HL-60 (cell line): ENCODE measurements at regions not wholly inside any gene's neighbourhood (a gene's known extent, or its start where the extent isn't known, plus 50 kb on each side); places are given as distances from the start of the nearest gene placed in this dataset.

Experiments
- DNase-seq, 2 experiments: peaks; one replicate each; pipeline ENCODE4 v3.0.0-alpha.2; 2010 to 2020; ENCODE audit warnings: low read depth in 1 of 2, low spot score in 1 of 2
- H3K27ac ChIP-seq: fragments of 250-450 bp; sonication (Bioruptor Pico); replicated peaks from 2 replicates; pipeline ENCODE4 v1.5.1; 2020; ENCODE audit warnings: mild to moderate bottlenecking, moderate library complexity
- H3K27me3 ChIP-seq: fragments of 250-450 bp; sonication (Bioruptor Pico); 2 replicates; pipeline ENCODE4 v1.5.1; 2021; ENCODE audit warnings: mild to moderate bottlenecking, moderate library complexity; ENCODE audit not compliant: insufficient read depth, poor library complexity, severe bottlenecking
- H3K4me3 ChIP-seq: replicated peaks from 2 replicates; pipeline ENCODE4 v1.5.1; 2011; ENCODE audit warnings: mild to moderate bottlenecking, control low read depth, low read length; ENCODE audit not compliant: insufficient read depth
- GABPA ChIP-seq: IDR thresholded peaks from 2 replicates; pipeline ENCODE4 v1.6.1; 2012; ENCODE audit warnings: low read depth
- POLR2AphosphoS5 ChIP-seq: IDR thresholded peaks from 2 replicates; pipeline ENCODE4 v1.6.1; 2012; ENCODE audit warnings: low read depth
- SPI1 ChIP-seq: IDR thresholded peaks from 2 replicates; pipeline ENCODE4 v1.6.1; 2012; ENCODE audit warnings: low read depth, mild to moderate bottlenecking, borderline replicate concordance
- TF ChIP-seq, protein P1 (sequence below): IDR thresholded peaks from 2 replicates; pipeline ENCODE4 v1.6.1; 2012; ENCODE audit warnings: low read depth; ENCODE audit not compliant: insufficient replicate concordance
- TF ChIP-seq, protein P2 (sequence below): IDR thresholded peaks from one replicate; pipeline ENCODE4 v1.5.1; 2011; ENCODE audit warnings: low read length, control low read depth, inconsistent platforms; ENCODE audit not compliant: insufficient read depth

DNA sequence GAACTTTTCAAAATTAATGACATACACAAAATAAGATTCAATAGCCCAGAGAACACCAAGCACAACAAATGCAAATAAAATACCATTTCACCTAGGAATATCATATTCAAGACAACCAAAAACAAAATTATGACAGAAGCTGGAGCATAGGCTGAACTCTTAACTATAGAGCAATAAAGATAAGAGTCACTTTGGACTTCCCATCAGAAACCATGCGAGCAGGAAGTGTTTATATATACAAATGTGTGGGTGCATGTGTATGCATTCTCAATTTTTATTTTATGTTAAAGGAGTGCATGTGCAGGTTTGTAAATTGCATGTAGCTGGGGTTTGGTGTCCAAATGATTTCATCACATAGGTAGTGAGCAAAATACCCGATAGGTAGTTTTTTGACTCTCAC is 291.6 kb downstream of the ARAP2 start:
- no peak for DNase-seq
- no peak overlapping the region for H3K4me3 ChIP-seq

DNA sequence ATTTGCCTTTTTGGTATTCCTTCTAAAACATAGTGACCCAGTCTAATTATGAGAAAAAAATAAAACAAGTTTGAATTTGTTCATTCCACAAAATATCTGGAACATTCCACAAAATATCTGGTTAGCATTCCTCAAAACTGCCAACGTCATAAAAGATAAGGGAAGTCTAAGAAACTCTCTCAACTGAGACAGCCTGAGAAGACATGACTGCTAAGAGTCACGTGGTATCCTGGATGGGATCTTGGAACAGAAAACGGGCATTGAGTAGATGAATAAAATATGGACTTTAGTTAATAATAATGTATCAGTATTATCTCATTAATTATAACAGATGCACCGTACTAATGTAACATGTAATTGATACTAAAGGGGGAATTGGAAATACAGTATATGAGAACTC is 280.9 kb downstream of the ARAP2 start:
- DNase-seq, result no peak

More for the DNA sequence above, 291.6 kb downstream of the ARAP2 start:
- TF ChIP-seq, protein P1, sequence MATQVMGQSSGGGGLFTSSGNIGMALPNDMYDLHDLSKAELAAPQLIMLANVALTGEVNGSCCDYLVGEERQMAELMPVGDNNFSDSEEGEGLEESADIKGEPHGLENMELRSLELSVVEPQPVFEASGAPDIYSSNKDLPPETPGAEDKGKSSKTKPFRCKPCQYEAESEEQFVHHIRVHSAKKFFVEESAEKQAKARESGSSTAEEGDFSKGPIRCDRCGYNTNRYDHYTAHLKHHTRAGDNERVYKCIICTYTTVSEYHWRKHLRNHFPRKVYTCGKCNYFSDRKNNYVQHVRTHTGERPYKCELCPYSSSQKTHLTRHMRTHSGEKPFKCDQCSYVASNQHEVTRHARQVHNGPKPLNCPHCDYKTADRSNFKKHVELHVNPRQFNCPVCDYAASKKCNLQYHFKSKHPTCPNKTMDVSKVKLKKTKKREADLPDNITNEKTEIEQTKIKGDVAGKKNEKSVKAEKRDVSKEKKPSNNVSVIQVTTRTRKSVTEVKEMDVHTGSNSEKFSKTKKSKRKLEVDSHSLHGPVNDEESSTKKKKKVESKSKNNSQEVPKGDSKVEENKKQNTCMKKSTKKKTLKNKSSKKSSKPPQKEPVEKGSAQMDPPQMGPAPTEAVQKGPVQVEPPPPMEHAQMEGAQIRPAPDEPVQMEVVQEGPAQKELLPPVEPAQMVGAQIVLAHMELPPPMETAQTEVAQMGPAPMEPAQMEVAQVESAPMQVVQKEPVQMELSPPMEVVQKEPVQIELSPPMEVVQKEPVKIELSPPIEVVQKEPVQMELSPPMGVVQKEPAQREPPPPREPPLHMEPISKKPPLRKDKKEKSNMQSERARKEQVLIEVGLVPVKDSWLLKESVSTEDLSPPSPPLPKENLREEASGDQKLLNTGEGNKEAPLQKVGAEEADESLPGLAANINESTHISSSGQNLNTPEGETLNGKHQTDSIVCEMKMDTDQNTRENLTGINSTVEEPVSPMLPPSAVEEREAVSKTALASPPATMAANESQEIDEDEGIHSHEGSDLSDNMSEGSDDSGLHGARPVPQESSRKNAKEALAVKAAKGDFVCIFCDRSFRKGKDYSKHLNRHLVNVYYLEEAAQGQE, result no peak
- TF ChIP-seq, protein P2, sequence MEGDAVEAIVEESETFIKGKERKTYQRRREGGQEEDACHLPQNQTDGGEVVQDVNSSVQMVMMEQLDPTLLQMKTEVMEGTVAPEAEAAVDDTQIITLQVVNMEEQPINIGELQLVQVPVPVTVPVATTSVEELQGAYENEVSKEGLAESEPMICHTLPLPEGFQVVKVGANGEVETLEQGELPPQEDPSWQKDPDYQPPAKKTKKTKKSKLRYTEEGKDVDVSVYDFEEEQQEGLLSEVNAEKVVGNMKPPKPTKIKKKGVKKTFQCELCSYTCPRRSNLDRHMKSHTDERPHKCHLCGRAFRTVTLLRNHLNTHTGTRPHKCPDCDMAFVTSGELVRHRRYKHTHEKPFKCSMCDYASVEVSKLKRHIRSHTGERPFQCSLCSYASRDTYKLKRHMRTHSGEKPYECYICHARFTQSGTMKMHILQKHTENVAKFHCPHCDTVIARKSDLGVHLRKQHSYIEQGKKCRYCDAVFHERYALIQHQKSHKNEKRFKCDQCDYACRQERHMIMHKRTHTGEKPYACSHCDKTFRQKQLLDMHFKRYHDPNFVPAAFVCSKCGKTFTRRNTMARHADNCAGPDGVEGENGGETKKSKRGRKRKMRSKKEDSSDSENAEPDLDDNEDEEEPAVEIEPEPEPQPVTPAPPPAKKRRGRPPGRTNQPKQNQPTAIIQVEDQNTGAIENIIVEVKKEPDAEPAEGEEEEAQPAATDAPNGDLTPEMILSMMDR, result no peak
- no peak for TF ChIP-seq POLR2AphosphoS5
- Histone ChIP-seq H3K27me3 (no peaks in the 10 kb centered on the region), H3K27ac (no peak overlapping the region)

DNA sequence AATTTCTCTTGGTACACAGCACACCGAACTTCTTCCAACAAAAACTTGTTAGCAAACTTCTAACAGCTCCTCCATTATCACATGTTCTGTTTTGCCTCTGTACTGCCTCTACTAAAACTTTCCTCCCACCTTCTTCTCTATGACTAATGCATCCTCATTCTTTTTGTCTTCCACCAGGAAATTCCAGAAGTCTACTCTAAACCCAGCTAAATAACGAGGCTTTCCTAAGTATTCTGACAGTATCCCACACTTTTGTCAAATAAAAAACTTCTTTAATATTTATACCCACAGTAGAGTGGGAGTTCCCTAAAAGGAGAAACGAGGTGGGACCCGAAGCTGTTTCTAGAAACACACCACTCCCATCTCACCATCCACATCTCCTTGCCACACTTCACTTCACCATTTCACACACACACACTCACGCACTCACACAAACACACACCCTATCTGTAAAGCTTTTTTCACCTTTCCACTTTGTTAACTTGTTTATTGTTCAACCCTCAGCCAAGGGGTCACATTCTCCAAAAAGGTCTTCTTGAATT is 280.3 kb downstream of the ARAP2 start:
- DNase-seq, result no peak
- H3K27me3 ChIP-seq, result no peaks in the 10 kb centered on the region
- TF ChIP-seq, protein P1, result no peak
- TF ChIP-seq, protein P2, result no peak
- no peak for TF ChIP-seq POLR2AphosphoS5
- TF ChIP-seq GABPA, result no peak
- TF ChIP-seq SPI1, result no peak
- no peak overlapping the region for H3K27ac ChIP-seq
- no peak overlapping the region for H3K4me3 ChIP-seq

More for the DNA sequence above, 280.9 kb downstream of the ARAP2 start:
- no peak for TF ChIP-seq POLR2AphosphoS5
- no peak for TF ChIP-seq GABPA
- TF ChIP-seq, protein P2, result no peak
- TF ChIP-seq SPI1, result no peak
- TF ChIP-seq, protein P1, result no peak
- H3K27me3 ChIP-seq, result no peaks in the 10 kb centered on the region
- H3K4me3 ChIP-seq, result no peak overlapping the region
- H3K27ac ChIP-seq, result no peak overlapping the region
